Effector memory CD4-positive, alpha-beta T cell (primary cell): ENCODE measurements at regions not wholly inside any gene's neighbourhood (a gene's known extent, or its start where the extent isn't known, plus 50 kb on each side); places are given as distances from the start of the nearest gene placed in this dataset.

Experiments used
- DNase-seq, 3 donors: peaks; one replicate each; pipeline ENCODE4 v3.0.0-alpha.2; 2020
- H3K27ac ChIP-seq: 2 replicates; pipeline ENCODE4 v1.7.0; 2013; ENCODE audit warnings: mild to moderate bottlenecking, low read length, moderate library complexity; ENCODE audit not compliant: insufficient read depth, poor library complexity, severe bottlenecking
- H3K27me3 ChIP-seq: replicated peaks from 2 replicates; pipeline ENCODE4 v1.7.0; 2013; ENCODE audit warnings: mild to moderate bottlenecking, low read length; ENCODE audit not compliant: insufficient read depth, control insufficient read depth, poor library complexity, severe bottlenecking
- H3K36me3 ChIP-seq: 2 replicates; pipeline ENCODE4 v1.7.0; 2013; ENCODE audit warnings: mild to moderate bottlenecking, low read length, moderate library complexity; ENCODE audit not compliant: control insufficient read depth, insufficient read depth
- H3K4me1 ChIP-seq: 2 replicates; pipeline ENCODE4 v1.7.0; 2013; ENCODE audit warnings: low read length, mild to moderate bottlenecking; ENCODE audit not compliant: control insufficient read depth, insufficient read depth, poor library complexity, severe bottlenecking
- H3K4me3 ChIP-seq: 2 replicates; pipeline ENCODE4 v1.7.0; 2013; ENCODE audit warnings: low read length, low read depth, mild to moderate bottlenecking; ENCODE audit not compliant: insufficient read depth, poor library complexity, severe bottlenecking
- H3K9me3 ChIP-seq: 2 replicates; pipeline ENCODE4 v1.7.0; 2013; ENCODE audit warnings: mild to moderate bottlenecking, low read length, moderate library complexity; ENCODE audit not compliant: control insufficient read depth

DNA sequence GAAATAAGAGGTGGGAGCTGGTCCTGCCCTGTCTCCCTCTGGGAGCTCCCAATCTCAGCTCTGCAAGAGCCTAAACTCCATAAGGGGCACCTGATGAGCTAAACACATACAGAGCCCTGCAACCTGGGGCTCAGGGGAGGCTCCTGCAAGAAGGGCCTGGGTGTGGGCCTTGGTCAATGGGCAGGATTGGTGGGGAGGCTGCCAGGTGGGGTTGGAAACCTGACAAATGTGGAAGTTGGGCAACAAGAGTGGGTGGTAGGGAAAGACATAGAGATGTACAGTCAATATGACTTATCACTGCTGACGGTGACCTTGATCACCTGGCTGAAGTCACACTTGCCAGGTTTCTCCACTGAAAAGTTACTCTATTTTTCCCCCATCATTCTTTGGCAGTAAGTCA is 209.9 kb downstream of the TTC32 start:
- H3K4me3 ChIP-seq, result no peak overlapping the region
- H3K27ac ChIP-seq, result no peak overlapping the region
- H3K36me3 ChIP-seq, result no peaks in the 10 kb centered on the region
- H3K9me3 ChIP-seq, result no peaks in the 10 kb centered on the region
- no peaks in the 10 kb centered on the region for H3K4me1 ChIP-seq
- no peak for DNase-seq
- H3K27me3 ChIP-seq, result no peaks in the 10 kb centered on the region

DNA sequence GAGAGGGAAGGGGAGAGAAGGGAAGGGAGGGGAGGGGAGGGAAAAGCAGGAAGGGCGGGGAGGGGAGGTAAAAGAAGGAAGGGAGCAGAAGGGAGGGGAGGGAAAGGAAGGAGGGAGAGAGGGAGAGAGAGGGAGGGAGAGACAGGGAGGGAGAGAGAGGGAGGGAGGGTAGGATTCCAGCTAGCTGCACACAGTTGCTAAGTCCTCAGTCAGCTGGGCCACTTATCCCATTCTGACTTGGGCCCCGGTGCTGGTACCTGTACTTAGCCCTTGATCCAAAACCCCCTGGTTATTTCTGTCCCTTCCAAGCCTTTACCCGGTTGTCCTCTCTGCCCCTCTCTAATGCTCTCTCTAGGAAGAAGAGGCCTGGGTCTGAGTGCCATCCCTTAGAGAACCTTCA is 211.4 kb downstream of the TTC32 start:
- no peak for DNase-seq
- H3K27me3 ChIP-seq, result no peaks in the 10 kb centered on the region
- no peak overlapping the region for H3K4me3 ChIP-seq
- H3K9me3 ChIP-seq, result no peaks in the 10 kb centered on the region
- H3K27ac ChIP-seq, result no peak overlapping the region
- H3K36me3 ChIP-seq, result no peaks in the 10 kb centered on the region
- no peaks in the 10 kb centered on the region for H3K4me1 ChIP-seq

DNA sequence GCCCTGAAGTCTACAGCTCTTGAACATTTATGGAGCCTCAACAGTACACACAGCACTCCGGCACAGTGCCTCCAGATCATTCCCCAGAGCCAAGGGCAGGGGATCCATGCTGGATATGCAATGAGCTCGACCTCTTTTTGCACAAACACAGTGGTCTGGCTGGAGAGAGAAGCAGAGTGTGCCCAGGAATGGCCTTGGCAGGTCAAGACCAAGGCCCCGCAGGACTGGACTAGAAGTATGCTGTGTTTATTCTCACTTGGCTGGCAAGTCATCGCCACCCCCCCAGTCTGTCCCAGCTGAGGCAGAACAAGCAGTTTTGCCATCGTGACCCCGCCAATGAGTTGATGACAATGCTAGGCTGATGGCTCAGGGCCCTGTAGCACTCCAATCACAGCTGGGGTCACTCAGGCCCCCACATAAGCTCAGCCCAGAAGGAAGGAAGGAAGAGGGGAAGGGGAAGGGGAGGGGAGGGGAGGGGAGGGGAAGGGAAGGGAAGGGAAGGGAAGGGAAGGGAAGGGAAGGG is 212.1 kb downstream of the TTC32 start:
- no peak for DNase-seq
- Histone ChIP-seq H3K4me3 (no peak overlapping the region), H3K4me1 (no peaks in the 10 kb centered on the region), H3K27ac (no peak overlapping the region), H3K27me3 (no peaks in the 10 kb centered on the region), H3K36me3 (no peaks in the 10 kb centered on the region), H3K9me3 (no peaks in the 10 kb centered on the region)

DNA sequence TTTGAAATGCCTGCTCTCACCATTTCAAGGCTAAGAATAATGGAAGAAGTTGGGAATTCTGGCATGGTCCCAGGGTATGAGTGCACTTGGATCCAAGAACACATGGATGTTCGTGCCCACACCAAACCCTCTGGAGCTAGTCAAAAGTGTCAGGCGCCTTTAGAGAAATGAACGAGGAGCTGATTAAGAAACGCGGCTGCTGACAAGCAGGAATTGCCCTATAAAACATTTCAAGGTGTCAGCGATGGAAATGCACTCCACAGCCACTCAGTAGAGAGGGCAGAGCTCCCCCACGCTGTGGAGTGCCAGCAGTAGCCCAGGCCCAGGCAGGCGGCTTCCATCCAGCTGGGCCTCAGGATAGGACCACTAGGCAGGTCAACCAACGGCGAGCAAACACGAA is 213.7 kb downstream of the TTC32 start:
- H3K27ac ChIP-seq, result no peak overlapping the region
- no peaks in the 10 kb centered on the region for H3K36me3 ChIP-seq
- H3K4me1 ChIP-seq, result no peaks in the 10 kb centered on the region
- H3K9me3 ChIP-seq, result no peaks in the 10 kb centered on the region
- no peak overlapping the region for H3K4me3 ChIP-seq
- no peaks in the 10 kb centered on the region for H3K27me3 ChIP-seq
- DNase-seq, result no peak

DNA sequence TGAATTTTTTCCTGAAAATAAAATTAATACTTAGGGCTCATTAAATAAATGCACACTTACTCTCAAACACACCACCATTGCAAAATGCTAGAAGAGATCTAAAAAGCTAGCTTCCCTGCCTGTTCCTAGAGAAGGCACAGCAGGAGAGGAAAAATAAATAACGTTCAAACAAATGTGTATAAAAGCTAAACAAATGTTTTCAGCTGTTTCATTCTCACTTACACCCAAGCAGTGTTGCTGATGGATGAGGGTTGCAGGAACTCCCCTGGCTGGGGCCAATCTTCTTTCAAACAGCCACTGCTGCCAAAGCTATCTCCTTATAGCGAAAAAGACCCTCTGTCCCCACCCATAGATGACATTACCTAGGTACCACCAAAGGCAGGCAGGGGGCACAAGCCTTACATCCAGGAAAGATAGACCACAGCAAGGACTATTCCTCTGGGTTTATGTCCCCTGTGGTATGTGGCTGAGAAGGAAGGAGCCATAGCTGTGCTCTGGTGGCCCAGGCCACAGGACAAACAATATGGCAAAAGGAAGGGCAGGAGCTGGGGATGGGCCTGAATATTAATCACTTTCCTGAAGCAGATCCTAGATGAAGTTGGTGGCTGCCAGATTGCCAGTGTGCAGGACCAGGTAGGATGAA is 214.6 kb downstream of the TTC32 start:
- Histone ChIP-seq H3K27me3 (no peaks in the 10 kb centered on the region), H3K4me3 (no peak overlapping the region), H3K27ac (no peak overlapping the region), H3K36me3 (no peaks in the 10 kb centered on the region), H3K9me3 (no peaks in the 10 kb centered on the region), H3K4me1 (no peaks in the 10 kb centered on the region)
- DNase-seq, result no peak

DNA sequence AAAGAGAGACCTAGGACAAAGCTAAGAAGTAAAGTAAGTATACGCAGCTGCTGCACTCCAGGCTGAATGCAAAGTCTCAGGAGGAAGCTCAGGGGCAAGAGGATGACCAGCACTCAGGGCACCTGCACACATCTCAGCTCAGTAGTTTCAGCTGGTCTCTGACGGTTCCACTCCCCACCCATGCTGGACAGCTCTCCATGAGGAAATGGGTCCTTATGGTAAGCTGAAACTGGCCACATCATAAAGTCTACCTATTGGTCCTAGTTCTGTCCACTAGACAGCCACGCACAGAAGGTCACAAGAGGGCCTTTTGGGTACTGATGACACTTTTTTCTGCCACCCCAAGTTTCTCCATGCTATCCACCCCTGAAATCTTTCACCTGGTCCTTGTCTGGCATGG is 215.3 kb downstream of the TTC32 start:
- Histone ChIP-seq H3K36me3 (no peaks in the 10 kb centered on the region), H3K4me3 (no peak overlapping the region), H3K27me3 (no peaks in the 10 kb centered on the region), H3K4me1 (no peaks in the 10 kb centered on the region), H3K27ac (no peak overlapping the region), H3K9me3 (no peaks in the 10 kb centered on the region)
- no peak for DNase-seq

DNA sequence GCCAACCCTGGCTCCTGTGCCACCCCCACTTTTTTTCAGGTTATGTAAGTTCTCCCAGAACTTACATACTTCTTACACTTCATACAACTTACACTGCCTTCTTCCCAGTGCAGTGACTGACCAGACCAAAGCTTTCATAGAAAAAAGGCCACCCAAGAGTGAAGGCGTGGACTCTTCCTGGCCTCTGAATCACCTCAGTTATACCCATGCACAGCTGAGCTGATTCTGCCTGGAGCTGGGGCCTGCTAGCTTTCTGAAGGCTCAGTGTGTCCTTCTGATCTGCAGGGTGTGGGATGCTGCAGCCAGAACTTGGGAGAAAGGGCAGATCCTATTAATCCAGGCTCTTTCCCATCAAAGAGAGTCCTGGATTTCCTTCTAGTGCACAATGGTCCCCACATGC is 216.1 kb downstream of the TTC32 start:
- H3K27me3 ChIP-seq, result no peaks in the 10 kb centered on the region
- H3K4me1 ChIP-seq, result no peaks in the 10 kb centered on the region
- H3K27ac ChIP-seq, result no peak overlapping the region
- H3K36me3 ChIP-seq, result no peaks in the 10 kb centered on the region
- DNase-seq, result no peak
- H3K9me3 ChIP-seq, result no peaks in the 10 kb centered on the region
- H3K4me3 ChIP-seq, result no peak overlapping the region

DNA sequence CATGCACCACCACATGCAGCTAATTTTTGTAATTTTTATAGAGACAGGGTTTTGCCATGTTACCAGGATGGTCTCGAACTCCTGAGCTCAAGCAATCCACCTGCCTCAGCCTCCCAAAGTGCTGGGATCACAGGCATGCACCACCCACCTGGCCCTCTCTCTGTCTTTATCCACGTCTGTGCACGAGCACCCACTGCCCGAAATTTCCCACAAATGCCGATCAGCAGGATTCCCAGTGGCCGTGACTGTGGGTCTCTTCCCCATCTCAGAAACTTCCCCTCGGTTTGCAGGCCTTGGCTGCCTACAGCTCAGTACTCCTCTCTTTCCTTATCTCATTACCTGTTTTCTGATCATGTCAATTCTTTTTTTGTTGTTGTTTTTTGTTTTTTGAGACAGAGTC is 217.3 kb downstream of the TTC32 start:
- H3K4me3 ChIP-seq, result no peak overlapping the region
- H3K36me3 ChIP-seq, result no peaks in the 10 kb centered on the region
- H3K27ac ChIP-seq, result no peak overlapping the region
- no peaks in the 10 kb centered on the region for H3K4me1 ChIP-seq
- no peak for DNase-seq
- no peaks in the 10 kb centered on the region for H3K27me3 ChIP-seq
- no peaks in the 10 kb centered on the region for H3K9me3 ChIP-seq

DNA sequence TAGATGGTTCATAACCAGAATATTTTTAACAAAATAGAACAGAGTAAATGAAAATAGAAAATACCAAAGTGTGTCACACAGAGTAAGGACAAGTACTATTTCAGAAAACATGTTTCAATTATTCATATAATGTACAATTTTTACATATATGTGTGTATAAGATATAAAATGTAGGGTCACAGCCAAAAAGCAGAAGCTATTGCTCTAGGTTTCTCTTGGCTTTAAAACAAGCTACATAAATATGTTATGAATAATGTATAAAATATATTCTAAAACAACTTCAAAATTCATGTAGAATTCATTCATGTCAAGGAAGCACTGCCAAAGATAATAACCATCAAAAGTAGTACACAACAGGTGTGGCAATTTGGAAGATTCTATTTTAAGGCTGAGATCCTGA is 218.2 kb downstream of the TTC32 start:
- Histone ChIP-seq H3K36me3 (no peaks in the 10 kb centered on the region), H3K4me1 (no peaks in the 10 kb centered on the region), H3K9me3 (no peaks in the 10 kb centered on the region), H3K27me3 (no peaks in the 10 kb centered on the region), H3K4me3 (no peak overlapping the region), H3K27ac (no peak overlapping the region)
- DNase-seq, result no peak

DNA sequence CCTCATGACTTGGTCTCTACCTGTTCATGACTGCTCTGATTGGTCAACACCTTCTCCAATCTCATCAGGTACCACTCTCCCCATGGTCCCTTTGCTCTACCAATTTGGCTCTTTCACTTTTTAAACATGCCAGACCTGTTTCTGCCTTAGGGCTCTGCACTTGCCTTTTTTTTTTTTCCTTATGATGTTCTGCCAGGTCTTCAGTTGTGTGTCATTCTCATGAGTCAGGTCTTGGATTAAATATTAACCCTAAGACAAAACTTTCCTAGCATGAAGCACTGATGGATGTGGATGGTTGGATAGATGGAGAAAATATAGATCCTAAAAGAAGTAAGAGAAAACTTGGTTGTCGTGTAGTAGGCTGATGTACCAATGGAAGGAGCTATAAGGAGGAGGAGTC is 219.3 kb downstream of the TTC32 start:
- H3K4me3 ChIP-seq, result no peak overlapping the region
- DNase-seq, result no peak
- H3K4me1 ChIP-seq, result no peaks in the 10 kb centered on the region
- no peaks in the 10 kb centered on the region for H3K27me3 ChIP-seq
- no peak overlapping the region for H3K27ac ChIP-seq
- no peaks in the 10 kb centered on the region for H3K36me3 ChIP-seq
- no peaks in the 10 kb centered on the region for H3K9me3 ChIP-seq
